GM18861 (cell line): ENCODE measurements at regions not wholly inside any gene's neighbourhood (a gene's known extent, or its start where the extent isn't known, plus 50 kb on each side); places are given as distances from the start of the nearest gene placed in this dataset.

ENCODE experiments used
- ATAC-seq: cut with Tn5 transposase; IDR thresholded peaks from one replicate; pipeline ENCODE4 v1.9.1; 2021; ENCODE audit not compliant: unreplicated experiment

- no peak for ATAC-seq
Measured at GRCh38 chr2:104385743-104386142, 468.2 kb upstream of the POU3F3 start.

DNA sequence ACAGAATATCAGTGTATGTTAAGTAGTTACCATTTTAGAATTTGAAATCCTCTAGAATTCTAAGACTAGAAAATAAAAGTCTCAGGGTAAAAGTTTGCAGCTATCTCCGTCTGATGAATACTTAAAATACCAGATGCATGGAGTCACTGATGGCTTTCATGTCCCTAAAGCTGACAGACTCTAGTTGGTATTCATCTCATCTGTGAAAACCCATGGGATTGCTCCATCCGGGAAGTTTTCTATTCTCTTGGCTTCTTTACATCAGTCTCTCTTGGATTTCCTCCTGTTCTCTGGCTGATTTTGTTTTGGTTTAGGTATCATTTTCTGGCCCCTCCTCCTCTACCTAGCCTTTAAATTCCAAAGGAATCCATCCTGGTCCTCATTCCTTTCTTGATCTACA, 465.6 kb upstream of the POU3F3 start:
- ATAC-seq: no peak

DNA sequence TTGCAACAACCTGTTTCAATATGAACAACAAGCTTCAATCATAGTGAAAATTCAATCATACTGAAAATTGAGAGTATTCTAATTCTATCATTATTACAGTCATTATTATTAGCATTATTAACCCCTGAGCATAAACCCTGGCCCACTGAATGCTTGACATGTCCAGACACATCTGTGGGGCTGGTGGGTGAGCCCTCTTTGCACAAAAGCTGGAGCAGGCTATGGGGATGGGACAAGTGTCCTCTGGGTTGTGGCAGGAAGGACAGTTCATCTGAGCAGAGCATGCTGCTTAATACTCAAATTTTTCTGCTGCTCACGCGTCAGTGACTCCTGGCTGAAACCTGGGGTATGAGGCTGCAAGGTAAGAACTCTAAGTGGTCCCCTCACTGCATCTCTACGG, 451.1 kb upstream of the POU3F3 start:
- no peak for ATAC-seq

DNA sequence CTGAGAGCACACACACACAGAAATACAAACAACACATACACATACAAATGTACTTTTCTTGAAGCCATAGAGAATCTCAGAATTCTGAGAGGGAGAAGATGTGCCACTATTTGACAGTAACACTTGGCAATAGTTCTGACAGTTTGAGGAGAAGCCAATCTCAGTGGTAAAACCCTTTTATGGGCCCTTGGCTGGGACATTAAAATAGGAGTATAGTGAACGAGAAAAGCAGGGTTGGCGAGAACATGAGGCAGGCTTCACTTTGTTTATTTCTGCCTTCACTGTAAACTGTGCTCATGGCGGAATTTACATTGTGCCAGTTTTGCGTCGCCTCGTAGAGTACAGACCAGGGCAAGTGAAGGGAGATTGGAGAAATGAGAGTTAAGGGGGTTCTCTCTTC, 449.4 kb upstream of the POU3F3 start:
- ATAC-seq: no peak

GRCh38 chr2:104405623-104406022, 448.3 kb upstream of the POU3F3 start:
- ATAC-seq: no peak

GRCh38 chr2:104406261-104406726, 447.6 kb upstream of the POU3F3 start:
- ATAC-seq: no peak

GRCh38 chr2:104407641-104408040, 446.3 kb upstream of the POU3F3 start:
- ATAC-seq: no peak

- no peak for ATAC-seq
Measured at GRCh38 chr2:104408266-104408665, 445.6 kb upstream of the POU3F3 start.

DNA sequence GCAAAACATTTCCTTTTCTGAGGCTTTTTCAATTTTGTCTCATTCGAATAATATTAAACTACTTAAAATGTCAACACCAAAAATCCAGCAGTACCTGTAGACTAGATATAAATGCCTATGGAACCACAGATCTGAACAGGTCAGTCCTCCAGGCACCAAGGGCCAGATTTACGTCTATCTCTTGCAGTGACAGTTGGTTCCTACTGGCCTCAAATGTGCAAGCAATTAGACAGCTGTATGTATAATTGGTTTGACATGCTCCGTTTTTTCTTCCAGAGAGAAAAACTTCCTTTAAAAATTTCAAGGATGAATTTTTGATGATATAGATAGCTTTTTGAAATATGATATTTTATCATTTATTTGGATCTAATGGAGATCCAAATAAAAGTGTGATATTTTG, 443.8 kb upstream of the POU3F3 start:
- no peak for ATAC-seq

GRCh38 chr2:104412384-104412783, 441.5 kb upstream of the POU3F3 start:
- peak; percentile 51 for ATAC-seq

DNA sequence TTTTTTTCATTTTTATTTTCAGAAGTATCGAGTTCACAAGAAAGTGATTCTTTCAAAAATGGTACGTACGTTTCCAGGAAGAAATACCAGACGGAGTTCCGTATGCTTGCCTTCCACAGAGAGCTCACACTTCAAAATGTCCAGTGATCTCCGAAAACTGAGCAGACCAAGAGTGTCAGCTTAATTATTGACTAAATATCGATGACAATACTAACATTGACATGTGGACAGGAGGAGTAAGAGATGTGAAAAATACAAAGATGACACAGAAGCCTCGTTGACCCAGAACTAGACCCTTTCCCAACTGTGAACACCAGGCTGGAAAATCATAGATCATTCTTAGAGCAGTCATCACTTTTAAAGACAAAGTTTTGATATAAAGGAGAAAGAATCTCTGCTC, 440.0 kb upstream of the POU3F3 start:
- no peak for ATAC-seq

DNA sequence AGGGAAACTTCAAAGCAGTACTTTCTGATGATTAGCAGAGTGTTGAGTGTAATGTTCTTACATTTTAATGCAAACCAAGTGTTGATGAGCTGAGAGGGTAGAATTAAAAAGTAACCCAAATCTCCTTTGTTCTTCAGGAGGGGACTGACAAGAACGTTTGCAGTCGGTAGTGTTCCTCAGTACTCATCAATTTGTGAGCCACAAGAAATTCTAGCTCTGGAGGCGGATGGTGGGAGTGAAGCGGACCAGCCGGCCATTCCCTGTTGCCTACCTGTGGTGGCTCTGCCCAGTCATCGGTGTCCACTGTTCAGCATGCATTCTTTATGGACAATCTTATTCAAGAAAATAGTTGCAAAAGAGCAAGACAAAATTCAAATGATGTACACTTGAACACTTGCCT, 438.6 kb upstream of the POU3F3 start:
- no peak for ATAC-seq

DNA sequence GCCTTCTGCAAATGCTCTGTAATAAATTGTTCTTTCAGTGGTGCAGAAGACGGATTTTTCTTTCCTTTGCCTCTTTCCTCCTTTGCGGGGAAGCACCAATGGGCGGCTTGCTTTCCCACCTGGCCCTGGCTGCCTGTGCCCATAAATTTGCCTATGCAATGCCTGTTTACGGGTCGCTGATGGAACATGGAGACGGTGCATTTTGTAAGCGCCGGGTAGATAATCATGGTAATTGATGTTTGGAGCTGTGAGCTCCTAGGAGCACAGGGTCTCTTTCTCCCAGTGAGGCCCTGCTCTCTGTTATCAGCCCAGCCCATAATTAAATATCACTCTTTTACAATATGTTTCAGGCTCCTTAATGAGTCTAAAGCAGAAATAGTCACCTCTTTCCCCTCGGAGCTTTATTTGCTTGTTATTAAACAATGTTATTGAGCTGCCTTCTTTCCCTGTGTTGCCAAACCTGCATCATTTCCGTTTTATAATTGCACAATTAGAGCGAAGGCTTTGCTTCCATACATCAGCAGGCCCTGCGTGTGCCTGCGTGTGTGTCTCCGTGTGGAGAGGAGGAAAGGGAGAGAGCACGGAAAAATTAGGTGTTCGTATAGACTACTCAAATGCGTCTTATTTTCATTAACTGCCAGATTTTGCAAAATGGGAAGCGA, 437.4 kb upstream of the POU3F3 start:
- no peak for ATAC-seq

DNA sequence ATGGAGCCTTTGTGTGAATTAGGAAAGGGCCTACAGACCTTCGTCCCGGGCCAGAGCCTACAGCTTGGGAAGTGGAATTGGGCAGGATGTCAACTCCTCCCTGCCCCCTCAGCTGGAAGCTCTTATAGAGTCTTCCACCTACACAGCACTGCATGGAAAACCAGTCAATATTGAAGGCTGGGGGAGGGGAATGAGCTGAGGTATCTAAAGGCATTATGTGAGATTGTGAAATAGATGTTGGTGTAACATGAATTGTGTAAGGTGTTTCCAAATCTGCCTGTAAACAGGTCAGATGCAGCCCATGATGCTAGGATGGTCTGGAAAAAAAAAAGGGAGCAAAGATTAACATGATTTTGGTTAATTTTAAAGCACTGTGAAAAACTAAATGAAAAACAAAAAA, 433.5 kb upstream of the POU3F3 start:
- no peak for ATAC-seq

GRCh38 chr2:104420953-104421352, 433.0 kb upstream of the POU3F3 start:
- ATAC-seq: no peak

- no peak for ATAC-seq
Measured at GRCh38 chr2:104425850-104426595, 427.9 kb upstream of the POU3F3 start.

DNA sequence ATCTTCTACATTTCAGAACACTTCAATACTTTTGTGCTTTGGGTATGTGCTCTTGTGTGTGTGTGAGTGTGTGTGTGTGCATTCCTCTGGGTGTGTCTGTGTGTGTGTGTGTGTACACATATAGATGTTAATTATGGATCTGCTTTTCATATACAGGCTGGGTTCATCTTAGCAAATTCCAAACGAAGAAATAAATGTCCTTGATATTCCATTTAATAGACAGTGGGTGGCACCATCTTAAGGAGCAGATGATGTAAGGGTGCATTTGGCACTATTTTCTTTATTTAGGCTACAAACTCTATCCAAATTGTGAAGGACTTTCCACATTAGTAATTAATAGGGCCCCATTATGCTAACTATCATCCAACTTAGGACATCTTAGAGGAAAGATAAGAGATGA, 425.8 kb upstream of the POU3F3 start:
- ATAC-seq: no peak

DNA sequence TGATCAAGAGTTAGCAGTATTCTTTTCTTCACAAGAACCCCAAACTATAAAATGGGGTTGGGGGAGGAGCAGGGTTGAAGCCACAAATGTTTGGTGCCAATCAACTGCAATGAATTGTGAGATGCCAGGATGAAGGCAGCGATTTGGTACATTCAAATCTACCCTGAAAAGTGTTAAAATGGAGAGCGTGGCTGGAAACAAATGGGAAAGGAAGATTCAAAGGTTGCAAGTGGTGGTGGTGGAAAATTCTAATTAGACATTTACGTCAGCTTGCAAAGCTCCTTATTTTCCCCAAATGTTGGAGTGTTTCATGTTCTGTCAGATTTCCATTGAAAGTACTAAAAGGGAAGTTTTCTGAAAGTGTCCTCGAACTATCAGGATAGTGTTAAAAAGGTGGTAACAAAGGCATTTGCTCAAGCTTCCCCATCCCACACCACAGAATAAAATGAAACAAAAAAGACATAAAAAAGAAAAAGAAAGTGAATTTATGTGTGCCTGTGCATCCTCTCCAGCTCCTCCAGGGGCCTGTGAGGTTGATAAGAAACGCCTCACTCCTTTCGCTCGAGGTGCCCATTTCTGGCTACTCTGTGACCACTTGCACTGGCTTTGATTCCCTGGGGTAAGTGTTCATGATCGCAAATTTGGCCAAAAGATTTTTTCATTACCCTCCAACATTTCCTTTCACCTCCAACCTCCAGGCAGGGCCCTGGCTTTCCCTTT, 424.1 kb upstream of the POU3F3 start:
- ATAC-seq: no peak

DNA sequence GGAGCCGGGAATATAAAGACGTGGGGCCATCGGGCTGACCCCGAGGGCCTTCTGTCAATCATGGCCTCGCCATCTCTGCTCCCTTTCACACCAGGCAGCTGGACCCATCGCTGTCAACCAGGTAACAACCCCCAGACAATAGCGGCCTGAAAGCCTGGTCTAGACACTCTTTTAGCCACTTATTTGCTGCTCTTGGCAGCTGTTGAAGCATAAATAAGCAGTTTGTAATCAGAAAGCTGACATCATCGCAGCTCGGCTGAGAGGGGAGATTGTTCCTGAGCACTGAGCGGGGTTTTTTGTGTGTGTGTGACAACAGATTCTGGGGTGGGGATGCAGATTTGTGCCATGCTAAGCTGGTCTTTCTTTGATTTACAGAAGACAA, 423.6 kb upstream of the POU3F3 start:
- ATAC-seq: no peak

DNA sequence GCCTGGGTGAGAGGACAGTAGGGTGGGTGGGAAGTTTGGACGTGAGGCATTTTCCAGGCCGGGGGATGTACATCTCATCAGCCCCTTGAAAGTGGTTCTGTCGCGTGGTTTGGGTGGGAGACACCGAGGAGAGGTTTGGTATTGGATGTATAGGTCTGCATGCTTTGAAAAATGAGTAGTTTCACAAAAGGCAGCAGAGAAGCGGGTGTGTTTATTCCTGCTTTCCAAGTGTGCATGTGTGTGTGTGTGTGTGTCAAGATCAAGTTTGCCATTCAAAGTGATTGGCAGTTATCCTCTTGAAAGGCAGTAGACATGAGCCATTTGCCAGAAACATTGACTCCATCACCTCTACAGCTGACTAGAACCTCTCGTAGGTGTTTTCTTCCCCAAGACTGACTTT, 423.1 kb upstream of the POU3F3 start:
- ATAC-seq: no peak

DNA sequence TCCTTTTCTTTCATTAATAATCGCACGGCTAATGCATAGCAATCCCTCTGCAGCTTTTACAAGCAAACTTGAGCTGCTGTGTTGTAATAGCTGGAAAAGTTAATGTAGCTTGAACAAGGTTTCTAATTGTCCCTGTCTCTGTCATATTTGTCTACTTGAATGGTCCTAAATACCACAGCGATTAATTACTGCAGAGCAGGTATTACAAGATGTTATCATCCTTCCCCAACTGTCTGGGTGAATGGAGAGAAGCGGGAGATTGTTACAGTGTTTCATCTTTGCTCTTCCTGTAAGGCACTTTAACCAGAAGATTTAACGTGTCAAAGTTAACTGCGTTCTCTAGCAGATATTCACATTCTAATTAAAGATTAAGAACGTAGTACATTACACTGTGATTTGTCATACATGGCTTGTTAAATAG, 422.2 kb upstream of the POU3F3 start:
- no peak for ATAC-seq

GRCh38 chr2:104432401-104432800, 421.5 kb upstream of the POU3F3 start:
- no peak for ATAC-seq
